PFSK-1 (cell line): ENCODE measurements at regions not wholly inside any gene's neighbourhood (a gene's known extent, or its start where the extent isn't known, plus 50 kb on each side); places are given as distances from the start of the nearest gene placed in this dataset.

Experiments used
- FOXP2 ChIP-seq: optimal IDR thresholded peaks from 2 replicates; pipeline ENCODE3; 2011; ENCODE audit warnings: borderline replicate concordance, control low read depth, inconsistent platforms; ENCODE audit not compliant: insufficient read depth; ENCODE audit errors: extremely low read length, extremely low read depth
- POLR2AphosphoS5 ChIP-seq: IDR thresholded peaks from 2 replicates; pipeline ENCODE4 v1.6.1; 2012; ENCODE audit warnings: low read depth, mild to moderate bottlenecking, control low read depth, low read length, moderate library complexity
- SIN3A ChIP-seq: IDR thresholded peaks from 2 replicates; pipeline ENCODE4 v1.6.1; 2012; ENCODE audit warnings: mild to moderate bottlenecking, low read length, moderate library complexity, borderline replicate concordance; ENCODE audit not compliant: insufficient read depth
- TAF1 ChIP-seq: IDR thresholded peaks from 2 replicates; pipeline ENCODE4 v1.6.1; 2012; ENCODE audit warnings: low read length, control low read depth, borderline replicate concordance; ENCODE audit not compliant: insufficient read depth
- TF ChIP-seq, protein P1 (sequence below), 2 experiments: IDR thresholded peaks; 2 replicates each; pipeline versions ENCODE4 v1.6.1 to v1.8.0; 2011 to 2012; ENCODE audit warnings: low read depth in 2 of 2, low read length in 2 of 2, control low read depth in 1 of 2, inconsistent platforms in 1 of 2, mild to moderate bottlenecking in 1 of 2, moderate library complexity in 1 of 2; ENCODE audit not compliant: insufficient read depth in 1 of 2

DNA sequence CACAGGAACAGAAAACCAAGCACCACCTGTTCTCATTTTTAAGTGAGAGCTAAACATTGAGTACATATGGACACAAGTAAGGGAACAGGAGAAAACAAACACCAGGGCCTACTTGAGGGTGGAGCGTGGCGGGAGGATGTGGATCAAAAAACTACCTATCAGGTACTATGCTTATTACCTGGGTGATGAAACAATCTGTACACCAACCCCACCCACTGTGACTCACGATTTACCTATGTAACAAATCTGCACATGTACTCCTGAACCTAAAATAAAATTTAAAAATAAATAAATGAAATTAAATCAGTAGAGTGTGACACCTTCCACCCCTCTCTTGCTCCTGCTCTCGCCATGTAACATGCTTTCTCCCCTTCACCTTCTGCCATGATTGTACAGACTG is 615.5 kb downstream of the RPL10L start:
- no peak for TF ChIP-seq TAF1
- no peak for TF ChIP-seq POLR2AphosphoS5
- TF ChIP-seq FOXP2 = no peak
- no peak for TF ChIP-seq SIN3A
- TF ChIP-seq, protein P1, sequence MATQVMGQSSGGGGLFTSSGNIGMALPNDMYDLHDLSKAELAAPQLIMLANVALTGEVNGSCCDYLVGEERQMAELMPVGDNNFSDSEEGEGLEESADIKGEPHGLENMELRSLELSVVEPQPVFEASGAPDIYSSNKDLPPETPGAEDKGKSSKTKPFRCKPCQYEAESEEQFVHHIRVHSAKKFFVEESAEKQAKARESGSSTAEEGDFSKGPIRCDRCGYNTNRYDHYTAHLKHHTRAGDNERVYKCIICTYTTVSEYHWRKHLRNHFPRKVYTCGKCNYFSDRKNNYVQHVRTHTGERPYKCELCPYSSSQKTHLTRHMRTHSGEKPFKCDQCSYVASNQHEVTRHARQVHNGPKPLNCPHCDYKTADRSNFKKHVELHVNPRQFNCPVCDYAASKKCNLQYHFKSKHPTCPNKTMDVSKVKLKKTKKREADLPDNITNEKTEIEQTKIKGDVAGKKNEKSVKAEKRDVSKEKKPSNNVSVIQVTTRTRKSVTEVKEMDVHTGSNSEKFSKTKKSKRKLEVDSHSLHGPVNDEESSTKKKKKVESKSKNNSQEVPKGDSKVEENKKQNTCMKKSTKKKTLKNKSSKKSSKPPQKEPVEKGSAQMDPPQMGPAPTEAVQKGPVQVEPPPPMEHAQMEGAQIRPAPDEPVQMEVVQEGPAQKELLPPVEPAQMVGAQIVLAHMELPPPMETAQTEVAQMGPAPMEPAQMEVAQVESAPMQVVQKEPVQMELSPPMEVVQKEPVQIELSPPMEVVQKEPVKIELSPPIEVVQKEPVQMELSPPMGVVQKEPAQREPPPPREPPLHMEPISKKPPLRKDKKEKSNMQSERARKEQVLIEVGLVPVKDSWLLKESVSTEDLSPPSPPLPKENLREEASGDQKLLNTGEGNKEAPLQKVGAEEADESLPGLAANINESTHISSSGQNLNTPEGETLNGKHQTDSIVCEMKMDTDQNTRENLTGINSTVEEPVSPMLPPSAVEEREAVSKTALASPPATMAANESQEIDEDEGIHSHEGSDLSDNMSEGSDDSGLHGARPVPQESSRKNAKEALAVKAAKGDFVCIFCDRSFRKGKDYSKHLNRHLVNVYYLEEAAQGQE (IDR thresholded peaks at IDR 0.05; ENCODE audit: insufficient read depth in 1 of 2, low read depth in 2 of 2, low read length in 2 of 2) = no peak
